ENCODE measurements at regions not wholly inside any gene's neighbourhood (a gene's known extent, or its start where the extent isn't known, plus 50 kb on each side); places are given as distances from the start of the nearest gene placed in this dataset.

GRCh38 chr7:13322126-13322525 lies 634.7 kb downstream of the ARL4A start:
- POLR2A ChIA-PET = no interaction called here
- H3K9me3 Mint-ChIP-seq = no peaks in the 10 kb centered on the region
- DNase-seq = no peak
- CTCF ChIA-PET = no interaction called here
- no peaks in the 10 kb centered on the region for H3K4me1 Mint-ChIP-seq
- no peaks in the 10 kb centered on the region for H3K36me3 Mint-ChIP-seq (ENCODE audit: low read depth)
- H3K27ac Mint-ChIP-seq = no peak overlapping the region
- no peaks in the 10 kb centered on the region for H3K27me3 Mint-ChIP-seq
- H3K4me3 Mint-ChIP-seq = no peak overlapping the region

DNA sequence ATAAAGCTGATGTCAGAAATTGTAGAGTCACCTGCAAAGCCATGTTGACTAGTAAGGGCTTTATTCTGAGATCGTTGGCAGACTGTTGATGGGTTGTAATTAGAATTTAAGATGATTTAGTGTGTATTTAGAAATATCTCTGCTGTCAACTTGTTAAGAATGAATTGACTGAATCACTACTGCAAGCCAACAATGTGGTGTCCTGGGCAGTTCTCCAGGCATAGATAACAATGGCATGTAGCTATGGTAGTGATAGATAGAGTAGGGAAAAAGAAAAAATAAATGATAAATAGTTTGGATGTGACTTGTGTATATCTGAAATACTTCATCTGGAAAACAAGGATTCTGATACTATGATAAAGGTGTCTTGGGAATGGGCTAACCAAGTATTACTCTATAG lies 640.2 kb downstream of the ARL4A start:
- no peaks in the 10 kb centered on the region for H3K4me1 Mint-ChIP-seq
- ChIA-PET CTCF (no interaction called here), POLR2A (no interaction called here)
- H3K9me3 Mint-ChIP-seq = no peaks in the 10 kb centered on the region
- H3K27ac Mint-ChIP-seq = no peak overlapping the region
- H3K36me3 Mint-ChIP-seq (ENCODE audit: low read depth) = no peaks in the 10 kb centered on the region
- H3K4me3 Mint-ChIP-seq = no peak overlapping the region
- no peaks in the 10 kb centered on the region for H3K27me3 Mint-ChIP-seq
- no peak for DNase-seq

- no peak for DNase-seq
- Mint-ChIP-seq H3K27ac (no peak overlapping the region), H3K4me1 (no peaks in the 10 kb centered on the region), H3K9me3 (no peaks in the 10 kb centered on the region), H3K36me3 (ENCODE audit: low read depth) (no peaks in the 10 kb centered on the region), H3K27me3 (no peaks in the 10 kb centered on the region), H3K4me3 (no peak overlapping the region)
- CTCF ChIA-PET = no interaction called here
- POLR2A ChIA-PET = no interaction called here
Measured at GRCh38 chr7:13333371-13333770, 645.9 kb downstream of the ARL4A start.

DNA sequence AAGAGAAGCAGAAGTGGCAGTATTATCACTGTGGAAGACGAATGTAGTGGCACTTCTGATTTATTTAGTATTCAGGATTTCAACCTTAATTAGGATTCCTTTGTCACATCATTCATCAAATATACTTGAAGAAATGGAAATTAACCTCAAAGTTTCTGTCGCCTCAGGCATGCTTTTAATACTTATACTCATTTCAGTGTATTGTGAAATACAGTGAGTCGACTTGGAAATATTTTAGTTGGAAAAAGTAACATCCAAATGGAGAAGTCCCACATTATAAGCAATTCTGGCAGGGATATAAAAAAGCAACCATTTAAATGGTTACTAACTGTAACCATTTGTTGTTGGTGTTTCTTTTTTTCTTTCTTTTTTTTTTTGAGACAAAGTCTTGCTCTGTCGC lies 648.8 kb downstream of the ARL4A start:
- H3K27ac Mint-ChIP-seq = no peak overlapping the region
- H3K4me1 Mint-ChIP-seq = no peaks in the 10 kb centered on the region
- no peak for DNase-seq
- no peaks in the 10 kb centered on the region for H3K9me3 Mint-ChIP-seq
- no peaks in the 10 kb centered on the region for H3K36me3 Mint-ChIP-seq (ENCODE audit: low read depth)
- ChIA-PET CTCF (no interaction called here), POLR2A (no interaction called here)
- H3K4me3 Mint-ChIP-seq = no peak overlapping the region
- H3K27me3 Mint-ChIP-seq = no peaks in the 10 kb centered on the region

DNA sequence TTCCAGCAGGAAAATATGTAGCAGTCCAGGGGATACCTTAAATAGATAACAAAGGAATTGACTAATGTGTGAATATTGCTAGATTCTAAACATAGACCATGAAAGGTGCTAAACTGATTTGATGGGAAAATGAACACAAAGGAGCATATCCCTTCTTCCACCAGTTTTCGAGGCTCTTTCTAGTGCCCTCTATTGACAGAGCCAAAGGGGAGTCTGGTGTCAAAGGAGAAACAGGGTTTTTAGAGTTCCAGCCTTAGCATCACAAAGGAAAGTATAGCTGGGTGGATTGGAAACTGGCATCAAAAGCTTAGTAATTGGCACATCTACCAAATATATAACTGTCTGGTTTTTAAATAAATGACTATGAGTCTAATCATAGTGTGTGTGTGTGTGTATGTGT lies 636.8 kb downstream of the ETV1 start:
- no peak overlapping the region for H3K27ac Mint-ChIP-seq
- ChIA-PET POLR2A (no interaction called here), CTCF (no interaction called here)
- no peaks in the 10 kb centered on the region for H3K27me3 Mint-ChIP-seq
- no peaks in the 10 kb centered on the region for H3K4me1 Mint-ChIP-seq
- no peak for DNase-seq
- no peaks in the 10 kb centered on the region for H3K36me3 Mint-ChIP-seq (ENCODE audit: low read depth)
- no peaks in the 10 kb centered on the region for H3K9me3 Mint-ChIP-seq
- no peak overlapping the region for H3K4me3 Mint-ChIP-seq

DNA sequence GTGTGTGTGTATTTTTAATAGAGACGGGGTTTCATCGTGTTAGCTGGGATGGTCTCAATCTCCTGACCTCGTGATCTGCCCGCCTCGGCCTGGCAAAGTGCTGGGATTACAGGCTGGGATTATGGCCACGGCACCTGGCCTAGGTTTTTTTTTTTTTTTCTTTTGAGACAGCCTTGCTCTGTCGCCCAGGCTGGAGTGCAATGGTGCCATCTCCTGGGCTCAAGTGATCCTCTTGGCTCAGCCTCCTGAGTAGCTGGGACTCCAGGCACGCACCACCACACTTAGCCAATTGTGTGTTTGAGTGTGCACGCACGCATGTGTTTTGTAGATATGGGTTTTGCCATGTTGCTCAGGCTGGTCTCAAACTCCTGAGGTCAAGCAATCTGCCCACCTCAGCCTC lies 629.8 kb downstream of the ETV1 start:
- no peaks in the 10 kb centered on the region for H3K27me3 Mint-ChIP-seq
- no peak overlapping the region for H3K4me3 Mint-ChIP-seq
- ChIA-PET POLR2A (no interaction called here), CTCF (no interaction called here)
- no peaks in the 10 kb centered on the region for H3K4me1 Mint-ChIP-seq
- no peaks in the 10 kb centered on the region for H3K9me3 Mint-ChIP-seq
- no peak overlapping the region for H3K27ac Mint-ChIP-seq
- no peaks in the 10 kb centered on the region for H3K36me3 Mint-ChIP-seq (ENCODE audit: low read depth)
- no peak for DNase-seq

DNA sequence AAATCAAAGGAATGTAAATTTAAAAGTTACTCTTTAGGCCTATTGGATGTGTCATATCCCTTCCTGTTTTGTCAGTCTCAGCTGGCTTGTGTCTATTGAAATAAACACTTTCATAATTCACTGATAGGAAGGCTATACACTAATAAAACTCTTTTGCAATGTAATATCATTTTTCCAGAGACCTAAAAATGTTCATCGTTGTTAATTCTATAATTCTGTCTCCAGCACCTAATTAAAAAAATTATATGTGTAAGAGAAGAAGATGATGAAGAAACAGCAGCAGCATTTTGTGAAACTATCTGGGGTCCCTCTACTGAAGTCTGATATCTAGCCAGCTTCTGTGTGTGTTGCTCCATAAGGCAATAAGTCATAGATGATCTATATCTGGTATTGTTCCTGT lies 602.7 kb downstream of the ETV1 start:
- no peak for DNase-seq
- Mint-ChIP-seq H3K27ac (no peak overlapping the region), H3K4me1 (no peaks in the 10 kb centered on the region), H3K9me3 (no peaks in the 10 kb centered on the region), H3K4me3 (no peak overlapping the region), H3K27me3 (no peaks in the 10 kb centered on the region), H3K36me3 (ENCODE audit: low read depth) (no peaks in the 10 kb centered on the region)
- POLR2A ChIA-PET = no interaction called here
- CTCF ChIA-PET = no interaction called here

- POLR2A ChIA-PET = no interaction called here
- Mint-ChIP-seq H3K27me3 (no peaks in the 10 kb centered on the region), H3K9me3 (no peaks in the 10 kb centered on the region), H3K4me1 (no peaks in the 10 kb centered on the region), H3K27ac (no peak overlapping the region), H3K36me3 (ENCODE audit: low read depth) (no peaks in the 10 kb centered on the region), H3K4me3 (no peak overlapping the region)
- CTCF ChIA-PET = no interaction called here
- DNase-seq = no peak
Measured at GRCh38 chr7:13407911-13408310, 581.6 kb downstream of the ETV1 start.

DNA sequence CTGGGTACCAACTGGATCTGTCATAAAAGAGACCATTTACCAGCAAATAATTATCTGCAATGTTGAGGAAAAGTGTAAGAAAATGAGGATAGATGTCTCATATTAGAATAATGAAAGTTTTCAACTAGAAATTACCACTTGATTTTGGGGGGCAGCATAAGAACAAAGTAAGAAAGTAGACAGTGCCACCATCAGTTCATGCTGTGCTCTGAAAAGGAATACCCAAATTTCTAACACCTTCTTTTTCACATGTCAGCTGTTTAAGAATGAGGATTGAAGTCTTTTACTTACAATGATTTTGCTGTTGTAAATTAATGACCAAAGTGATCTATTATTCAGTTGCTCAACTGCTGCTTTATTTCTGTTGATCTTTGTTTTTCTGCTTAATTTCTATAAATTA lies 578.3 kb downstream of the ETV1 start:
- Mint-ChIP-seq H3K9me3 (no peaks in the 10 kb centered on the region), H3K4me1 (no peaks in the 10 kb centered on the region), H3K36me3 (ENCODE audit: low read depth) (no peaks in the 10 kb centered on the region), H3K4me3 (no peak overlapping the region), H3K27me3 (no peaks in the 10 kb centered on the region), H3K27ac (no peak overlapping the region)
- DNase-seq = no peak
- POLR2A ChIA-PET = no interaction called here
- CTCF ChIA-PET = no interaction called here

- Mint-ChIP-seq H3K4me3 (no peak overlapping the region), H3K4me1 (no peaks in the 10 kb centered on the region), H3K27me3 (no peaks in the 10 kb centered on the region), H3K36me3 (ENCODE audit: low read depth) (no peaks in the 10 kb centered on the region), H3K9me3 (no peaks in the 10 kb centered on the region), H3K27ac (no peak overlapping the region)
- ChIA-PET POLR2A (no interaction called here), CTCF (no interaction called here)
- no peak for DNase-seq
Measured at GRCh38 chr7:13411636-13412035, 577.8 kb downstream of the ETV1 start.

GRCh38 chr7:13414181-13414580 lies 575.3 kb downstream of the ETV1 start:
- H3K4me1 Mint-ChIP-seq = no peaks in the 10 kb centered on the region
- H3K4me3 Mint-ChIP-seq = no peak overlapping the region
- no peaks in the 10 kb centered on the region for H3K9me3 Mint-ChIP-seq
- no peaks in the 10 kb centered on the region for H3K27me3 Mint-ChIP-seq
- no peaks in the 10 kb centered on the region for H3K36me3 Mint-ChIP-seq (ENCODE audit: low read depth)
- no peak overlapping the region for H3K27ac Mint-ChIP-seq
- CTCF ChIA-PET = no interaction called here
- POLR2A ChIA-PET = no interaction called here
- DNase-seq = no peak

- ChIA-PET CTCF (no interaction called here), POLR2A (no interaction called here)
- Mint-ChIP-seq H3K9me3 (no peaks in the 10 kb centered on the region), H3K36me3 (ENCODE audit: low read depth) (no peaks in the 10 kb centered on the region), H3K27ac (no peak overlapping the region), H3K4me1 (no peaks in the 10 kb centered on the region), H3K27me3 (no peaks in the 10 kb centered on the region), H3K4me3 (no peak overlapping the region)
- no peak for DNase-seq
Measured at GRCh38 chr7:13414661-13415107, 574.8 kb downstream of the ETV1 start.

GRCh38 chr7:13416071-13416470 lies 573.4 kb downstream of the ETV1 start:
- ChIA-PET CTCF (no interaction called here), POLR2A (no interaction called here)
- Mint-ChIP-seq H3K4me3 (no peak overlapping the region), H3K27me3 (no peaks in the 10 kb centered on the region), H3K9me3 (peaks cover 2% of the 10 kb centered on the region), H3K27ac (no peak overlapping the region), H3K36me3 (ENCODE audit: low read depth) (no peaks in the 10 kb centered on the region), H3K4me1 (no peaks in the 10 kb centered on the region)
- no peak for DNase-seq

GRCh38 chr7:13416544-13416943 lies 572.9 kb downstream of the ETV1 start:
- Mint-ChIP-seq H3K36me3 (ENCODE audit: low read depth) (no peaks in the 10 kb centered on the region), H3K27me3 (no peaks in the 10 kb centered on the region), H3K4me1 (no peaks in the 10 kb centered on the region), H3K27ac (no peak overlapping the region), H3K9me3 (peaks cover 5% of the 10 kb centered on the region), H3K4me3 (no peak overlapping the region)
- POLR2A ChIA-PET = no interaction called here
- CTCF ChIA-PET = no interaction called here
- DNase-seq = no peak

DNA sequence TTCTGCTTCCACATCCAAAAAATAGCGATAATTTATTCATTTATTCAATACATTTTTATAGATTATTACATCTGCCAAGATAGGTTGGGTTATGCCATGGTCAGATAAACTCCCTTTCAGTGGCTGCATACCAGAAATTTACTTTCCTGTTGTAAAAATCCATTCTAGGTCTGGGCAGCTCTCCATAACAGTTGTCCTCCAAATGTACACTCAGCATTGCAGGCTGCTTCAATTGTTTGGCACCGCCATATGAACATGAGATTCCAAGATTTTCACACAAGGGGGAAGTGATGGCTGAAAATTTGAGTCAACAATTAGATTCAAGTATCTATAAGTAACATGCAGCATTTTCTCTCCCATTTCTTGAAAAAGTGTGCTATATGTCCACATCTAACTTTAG lies 568.7 kb downstream of the ETV1 start:
- H3K36me3 Mint-ChIP-seq (ENCODE audit: low read depth) = no peaks in the 10 kb centered on the region
- H3K9me3 Mint-ChIP-seq = peaks cover 5% of the 10 kb centered on the region
- H3K4me3 Mint-ChIP-seq = no peak overlapping the region
- no peak for DNase-seq
- POLR2A ChIA-PET = no interaction called here
- no peak overlapping the region for H3K27ac Mint-ChIP-seq
- H3K4me1 Mint-ChIP-seq = no peaks in the 10 kb centered on the region
- CTCF ChIA-PET = no interaction called here
- no peaks in the 10 kb centered on the region for H3K27me3 Mint-ChIP-seq
